ENCODE measurements at regions not wholly inside any gene's neighbourhood (a gene's known extent, or its start where the extent isn't known, plus 50 kb on each side); places are given as distances from the start of the nearest gene placed in this dataset.

- no peak for DNase-seq
Measured at GRCh38 chr21:29396951-29397455, 98.3 kb downstream of the BACH1 start.

- DNase-seq, result no peak
Measured at GRCh38 chr21:29403301-29403700, 104.6 kb downstream of the BACH1 start.

GRCh38 chr21:29403922-29404538, 105.3 kb downstream of the BACH1 start:
- DNase-seq, result no peak

GRCh38 chr21:29405503-29406122, 106.9 kb downstream of the BACH1 start:
- DNase-seq, result no peak

- no peak for DNase-seq
Measured at GRCh38 chr21:29406385-29406784, 107.7 kb downstream of the BACH1 start.

- DNase-seq, result no peak
Measured at GRCh38 chr21:29407571-29407970, 108.8 kb downstream of the BACH1 start.

- no peak for DNase-seq
Measured at GRCh38 chr21:29413683-29414082, 115.0 kb downstream of the BACH1 start.

GRCh38 chr21:29416268-29416667, 117.5 kb downstream of the BACH1 start:
- no peak for DNase-seq

- no peak for DNase-seq
Measured at GRCh38 chr21:29418813-29419212, 120.1 kb downstream of the BACH1 start.

- DNase-seq, result no peak
Measured at GRCh38 chr21:29419422-29419821, 120.7 kb downstream of the BACH1 start.

GRCh38 chr21:29423099-29423870, 124.6 kb downstream of the BACH1 start:
- no peak for DNase-seq

- no peak for DNase-seq
Measured at GRCh38 chr21:29424728-29425127, 126.0 kb downstream of the BACH1 start.

GRCh38 chr21:29429218-29429617, 130.5 kb downstream of the BACH1 start:
- DNase-seq, result no peak

- no peak for DNase-seq
Measured at GRCh38 chr21:29430030-29430429, 131.3 kb downstream of the BACH1 start.

- no peak for DNase-seq
Measured at GRCh38 chr21:29430576-29430975, 131.9 kb downstream of the BACH1 start.

- no peak for DNase-seq
Measured at GRCh38 chr21:29431178-29431577, 132.5 kb downstream of the BACH1 start.

GRCh38 chr21:29431680-29432079, 133.0 kb downstream of the BACH1 start:
- no peak for DNase-seq

GRCh38 chr21:29433366-29434059, 134.8 kb downstream of the BACH1 start:
- DNase-seq, result no peak

- DNase-seq, result no peak
Measured at GRCh38 chr21:29434081-29434480, 135.4 kb downstream of the BACH1 start.

GRCh38 chr21:29434982-29435381, 136.3 kb downstream of the BACH1 start:
- DNase-seq, result peak; percentile 13

- DNase-seq, result no peak
Measured at GRCh38 chr21:29436143-29436542, 137.4 kb downstream of the BACH1 start.

GRCh38 chr21:29436650-29437049, 137.9 kb downstream of the BACH1 start:
- DNase-seq, result no peak

- no peak for DNase-seq
Measured at GRCh38 chr21:29441651-29442050, 142.9 kb downstream of the BACH1 start.

Measured in NCI-H526 treated with DMSO at 0.1 percent for 48 hours (cell line).